Colonic mucosa (tissue), 4 donors: ENCODE measurements at regions not wholly inside any gene's neighbourhood (a gene's known extent, or its start where the extent isn't known, plus 50 kb on each side); places are given as distances from the start of the nearest gene placed in this dataset.

Source experiments
- DNase-seq: peaks from one replicate; pipeline ENCODE4 v3.0.0-alpha.2; 2020
- H3K27ac ChIP-seq: fragments of 200-600 bp; one replicate; pipeline ENCODE4 v1.8.0; 2021
- H3K27me3 ChIP-seq: fragments of 200-600 bp; one replicate; pipeline ENCODE4 v1.8.0; 2021
- H3K36me3 ChIP-seq: fragments of 200-600 bp; one replicate; pipeline ENCODE4 v1.8.0; 2021
- H3K4me1 ChIP-seq: fragments of 200-600 bp; one replicate; pipeline ENCODE4 v1.8.0; 2021; ENCODE audit warnings: mild to moderate bottlenecking
- H3K4me3 ChIP-seq: fragments of 200-600 bp; one replicate; pipeline ENCODE4 v1.8.0; 2021
- H3K9ac ChIP-seq, 2 donors: one replicate each; pipeline ENCODE4 v1.7.0; 2013; ENCODE audit warnings: control low read depth in 2 of 2, low read depth in 2 of 2, low read length in 2 of 2
- H3K9me3 ChIP-seq: fragments of 200-600 bp; one replicate; pipeline ENCODE4 v1.8.0; 2021
- CTCF ChIP-seq: fragments of 200-600 bp; IDR thresholded peaks from one replicate; pipeline ENCODE4 v1.8.0; 2022; ENCODE audit warnings: antibody characterized with exemption, mild to moderate bottlenecking
- intact Hi-C: fragments of 100-400 bp; cut with DNase I; formaldehyde crosslinking; loops from one replicate; pipeline ENCODE4 v1.14.1; 2022
- donor health status: healthy.
- donor health status: DM: no; HTN: no; CAD: no.
- donor health status: DM: no; HTN: no; CAD: no.

GRCh38 chrX:10756441-10756840 lies 136.1 kb upstream of the MID1 start:
- Histone ChIP-seq H3K4me3 (no peak overlapping the region), H3K9me3 (no peaks in the 10 kb centered on the region), H3K4me1 (no peaks in the 10 kb centered on the region), H3K27ac (no peak overlapping the region), H3K9ac (no peak overlapping the region), H3K27me3 (no peaks in the 10 kb centered on the region), H3K36me3 (no peaks in the 10 kb centered on the region)
- TF ChIP-seq CTCF = no peak
- intact Hi-C loops = no loop called here
- DNase-seq = no peak

GRCh38 chrX:10759141-10759799 lies 138.9 kb upstream of the MID1 start:
- no peak overlapping the region for H3K9ac ChIP-seq
- no peaks in the 10 kb centered on the region for H3K27me3 ChIP-seq
- no peak for DNase-seq
- H3K36me3 ChIP-seq = no peaks in the 10 kb centered on the region
- no peak overlapping the region for H3K27ac ChIP-seq
- intact Hi-C loops = no loop called here
- TF ChIP-seq CTCF = no peak
- no peak overlapping the region for H3K4me3 ChIP-seq
- H3K4me1 ChIP-seq = no peaks in the 10 kb centered on the region
- H3K9me3 ChIP-seq = no peaks in the 10 kb centered on the region

- Histone ChIP-seq H3K4me1 (no peaks in the 10 kb centered on the region), H3K36me3 (no peaks in the 10 kb centered on the region), H3K27me3 (no peaks in the 10 kb centered on the region), H3K9me3 (no peaks in the 10 kb centered on the region), H3K27ac (no peak overlapping the region), H3K4me3 (no peak overlapping the region), H3K9ac (no peak overlapping the region)
- no peak for TF ChIP-seq CTCF
- no peak for DNase-seq
- intact Hi-C loops = no loop called here
Observed at GRCh38 chrX:10761447-10761846, 141.1 kb upstream of the MID1 start.

GRCh38 chrX:10769195-10769594 lies 148.8 kb upstream of the MID1 start:
- DNase-seq = no peak
- intact Hi-C loops = no loop called here
- Histone ChIP-seq H3K4me3 (no peak overlapping the region), H3K36me3 (no peaks in the 10 kb centered on the region), H3K9me3 (no peaks in the 10 kb centered on the region), H3K9ac (no peak overlapping the region), H3K4me1 (no peaks in the 10 kb centered on the region), H3K27me3 (no peaks in the 10 kb centered on the region), H3K27ac (no peak overlapping the region)
- peak; percentile 26 for TF ChIP-seq CTCF

- H3K9me3 ChIP-seq = no peaks in the 10 kb centered on the region
- no peak overlapping the region for H3K9ac ChIP-seq
- H3K36me3 ChIP-seq = no peaks in the 10 kb centered on the region
- H3K27ac ChIP-seq = no peak overlapping the region
- no peaks in the 10 kb centered on the region for H3K4me1 ChIP-seq
- no peak overlapping the region for H3K4me3 ChIP-seq
- no peaks in the 10 kb centered on the region for H3K27me3 ChIP-seq
- TF ChIP-seq CTCF = no peak
- no peak for DNase-seq
- intact Hi-C loops = no loop called here
Observed at GRCh38 chrX:10769696-10770619, 149.6 kb upstream of the MID1 start.
